GM12891 (cell line): ENCODE measurements at regions not wholly inside any gene's neighbourhood (a gene's known extent, or its start where the extent isn't known, plus 50 kb on each side); places are given as distances from the start of the nearest gene placed in this dataset.

Experiments
- POLR2A ChIP-seq: IDR thresholded peaks from 2 replicates; pipeline ENCODE4 v1.6.1; 2011; ENCODE audit warnings: low read depth, low read length, control low read depth
- POLR2AphosphoS5 ChIP-seq: IDR thresholded peaks from 2 replicates; pipeline ENCODE4 v1.6.1; 2011; ENCODE audit warnings: low read depth, low read length, control low read depth
- POU2F2 ChIP-seq: IDR thresholded peaks from 2 replicates; pipeline ENCODE4 v1.6.1; 2011; ENCODE audit warnings: low read depth, mild to moderate bottlenecking, control low read depth, low read length, moderate library complexity
- SPI1 ChIP-seq: IDR thresholded peaks from 2 replicates; pipeline ENCODE4 v1.6.1; 2011; ENCODE audit warnings: low read depth, low read length, control low read depth
- TAF1 ChIP-seq: IDR thresholded peaks from 2 replicates; pipeline ENCODE4 v1.6.1; 2011; ENCODE audit warnings: low read depth, low read length, control low read depth

- TF ChIP-seq TAF1 (no peak), POU2F2 (no peak), POLR2A (no peak), POLR2AphosphoS5 (no peak), SPI1 (no peak)
Observed at GRCh38 chr3:104530934-104531333, 835.8 kb upstream of the ALCAM start.
